Epidermal melanocyte (primary cell): ENCODE measurements at regions not wholly inside any gene's neighbourhood (a gene's known extent, or its start where the extent isn't known, plus 50 kb on each side); places are given as distances from the start of the nearest gene placed in this dataset.

Source experiments
- DNase-seq: peaks from one replicate; pipeline ENCODE4 v3.0.0; 2011; ENCODE audit warnings: low spot score; ENCODE audit not compliant: insufficient read length

- DNase-seq: no peak
These were observed 81.8 kb upstream of the CAV2 start for GRCh38 chr7:116417593-116418345.

GRCh38 chr7:116418524-116418923, 81.0 kb upstream of the CAV2 start:
- no peak for DNase-seq

GRCh38 chr7:116420003-116420402, 79.5 kb upstream of the CAV2 start:
- DNase-seq: no peak

- DNase-seq: no peak
These were observed 78.2 kb upstream of the CAV2 start for GRCh38 chr7:116421298-116421697.

GRCh38 chr7:116422683-116423082, 76.9 kb upstream of the CAV2 start:
- no peak for DNase-seq

- DNase-seq: no peak
These were observed 76.0 kb upstream of the CAV2 start for GRCh38 chr7:116423499-116423898.

- DNase-seq: no peak
These were observed 73.8 kb upstream of the CAV2 start for GRCh38 chr7:116425647-116426209.

GRCh38 chr7:116426428-116427156, 72.9 kb upstream of the CAV2 start:
- DNase-seq: no peak

- no peak for DNase-seq
These were observed 69.4 kb upstream of the CAV2 start for GRCh38 chr7:116429986-116430619.

- DNase-seq: no peak
These were observed 67.6 kb upstream of the CAV2 start for GRCh38 chr7:116431787-116432526.

GRCh38 chr7:116432527-116432916, 67.0 kb upstream of the CAV2 start:
- no peak for DNase-seq

- DNase-seq: no peak
These were observed 66.3 kb upstream of the CAV2 start for GRCh38 chr7:116433246-116433645.

- DNase-seq: no peak
These were observed 64.7 kb upstream of the CAV2 start for GRCh38 chr7:116434820-116435341.

GRCh38 chr7:116436305-116436826, 63.2 kb upstream of the CAV2 start:
- DNase-seq: no peak

- no peak for DNase-seq
These were observed 61.3 kb upstream of the CAV2 start for GRCh38 chr7:116438267-116438666.

GRCh38 chr7:116439005-116439404, 60.5 kb upstream of the CAV2 start:
- no peak for DNase-seq

- DNase-seq: no peak
These were observed 59.5 kb upstream of the CAV2 start for GRCh38 chr7:116439841-116440549.

GRCh38 chr7:116441534-116441933, 58.0 kb upstream of the CAV2 start:
- no peak for DNase-seq

GRCh38 chr7:116443101-116443523, 56.4 kb upstream of the CAV2 start:
- peak; percentile 22 for DNase-seq

GRCh38 chr7:116443646-116444045, 55.9 kb upstream of the CAV2 start:
- no peak for DNase-seq
